ENCODE measurements at regions not wholly inside any gene's neighbourhood (a gene's known extent, or its start where the extent isn't known, plus 50 kb on each side); places are given as distances from the start of the nearest gene placed in this dataset.

DNA sequence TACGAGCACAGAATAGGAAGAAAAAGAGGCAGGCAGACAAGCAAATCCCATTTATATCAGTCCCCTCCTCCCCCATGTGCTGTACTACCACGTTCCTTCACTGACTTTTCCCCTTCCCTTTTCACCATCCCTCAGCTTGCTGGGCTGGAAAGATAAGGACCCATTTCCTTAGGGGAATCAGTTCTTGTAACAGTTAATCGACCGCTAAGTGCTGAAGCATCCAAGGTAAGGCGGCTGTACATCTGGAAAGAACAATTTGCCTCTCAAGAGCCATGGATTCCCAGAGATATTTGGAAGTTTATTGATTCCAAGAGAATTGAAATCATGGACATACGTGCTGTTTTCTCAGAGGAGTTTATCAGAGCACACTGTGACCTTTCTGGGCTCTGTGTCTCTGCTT lies 1688.0 kb downstream of the STIM2 start:
- DNase-seq: no peak

DNA sequence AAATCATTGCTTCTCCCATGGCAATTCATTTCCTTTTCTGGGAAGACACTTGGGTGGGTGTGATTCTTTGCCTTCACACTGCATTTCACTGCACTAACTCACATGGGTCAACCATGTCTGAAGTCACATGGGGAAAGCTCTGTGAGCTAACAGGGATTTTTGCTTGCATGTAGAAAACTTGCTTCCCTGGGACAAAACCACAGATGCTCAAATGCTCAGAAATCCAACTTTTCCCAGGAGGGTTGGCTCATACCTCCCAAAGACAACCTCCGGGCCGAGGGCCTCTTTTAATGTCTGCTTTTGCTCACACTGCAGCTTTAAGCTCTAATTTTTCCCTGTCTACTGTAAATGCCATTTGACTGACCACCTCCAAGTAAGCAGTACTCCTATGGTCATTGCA lies 1695.2 kb downstream of the STIM2 start:
- no peak for DNase-seq

DNA sequence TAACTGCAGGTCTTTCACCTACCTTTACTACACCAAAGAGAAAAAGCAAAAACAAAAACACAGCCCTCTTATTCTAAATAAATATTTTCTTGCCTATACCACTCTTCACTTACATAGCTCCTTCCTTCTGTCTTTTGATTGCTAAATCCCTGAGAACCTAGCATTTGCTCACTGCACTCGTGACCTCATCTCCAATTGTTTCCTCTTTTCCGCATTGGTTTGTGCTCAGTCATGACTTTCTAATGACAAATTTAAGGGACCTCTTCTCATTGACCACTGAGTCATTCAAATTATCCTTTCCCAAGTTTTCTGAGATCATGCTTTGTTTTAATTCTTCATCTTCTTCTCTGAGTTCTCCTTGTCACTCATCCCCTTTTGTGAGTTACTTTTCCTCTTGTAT lies 1697.1 kb downstream of the STIM2 start:
- DNase-seq: peak; percentile 2

DNA sequence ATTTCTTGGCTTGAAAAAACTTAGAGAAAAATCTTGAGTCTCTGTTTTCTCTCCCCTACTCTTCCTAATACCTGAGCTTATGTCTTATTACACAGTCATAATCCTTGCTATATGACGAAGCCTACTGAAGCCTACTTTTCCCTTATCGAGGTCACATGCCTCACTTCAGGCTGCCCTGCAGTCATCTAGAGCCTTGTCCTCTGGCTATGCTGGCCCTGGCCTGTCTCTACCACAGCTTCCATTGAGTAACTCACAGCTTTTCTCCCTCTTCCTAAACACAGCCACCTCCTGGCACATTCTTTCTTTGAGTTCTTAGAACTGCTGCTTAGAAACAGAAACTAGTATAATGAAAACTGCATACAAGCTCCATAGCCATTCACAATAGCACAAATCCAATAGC lies 1698.3 kb downstream of the STIM2 start:
- DNase-seq: no peak

DNA sequence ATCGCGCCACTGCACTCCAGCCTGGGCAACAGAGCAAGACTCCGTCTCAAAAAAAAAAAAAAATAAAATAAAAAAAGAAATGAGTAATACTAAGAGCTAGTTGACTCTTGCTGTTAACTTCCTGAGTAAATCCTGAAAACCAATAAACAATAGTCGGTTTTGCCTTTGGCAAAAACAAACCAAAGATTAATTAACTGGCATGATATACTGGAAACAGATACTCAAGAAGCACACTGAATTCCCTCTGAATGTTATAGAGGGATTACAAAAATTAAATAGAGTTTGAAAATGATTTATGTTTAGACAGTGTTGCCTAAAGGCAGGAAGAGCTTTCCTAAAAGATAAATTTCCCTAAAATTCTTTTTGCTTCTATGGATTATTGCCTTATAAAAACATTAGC lies 1702.3 kb downstream of the STIM2 start:
- DNase-seq: no peak

DNA sequence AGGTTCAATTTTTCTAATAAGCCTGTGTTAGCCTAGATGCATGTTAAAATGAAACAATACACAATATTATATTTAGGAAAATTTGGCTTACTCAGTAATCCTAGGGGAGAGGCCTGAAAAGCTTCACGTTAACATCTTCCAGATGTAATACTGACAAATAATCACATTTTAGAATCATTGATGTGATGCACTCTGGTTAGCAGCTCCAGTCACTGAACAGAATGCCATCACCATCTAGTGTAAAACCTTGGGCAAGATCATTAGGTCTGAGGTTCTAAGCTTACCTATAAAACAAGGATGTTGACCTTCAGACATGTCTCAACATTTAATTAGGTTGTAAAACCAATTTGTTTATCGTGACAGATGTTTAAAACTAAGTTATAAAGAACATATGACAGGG lies 1704.8 kb downstream of the STIM2 start:
- no peak for DNase-seq

DNA sequence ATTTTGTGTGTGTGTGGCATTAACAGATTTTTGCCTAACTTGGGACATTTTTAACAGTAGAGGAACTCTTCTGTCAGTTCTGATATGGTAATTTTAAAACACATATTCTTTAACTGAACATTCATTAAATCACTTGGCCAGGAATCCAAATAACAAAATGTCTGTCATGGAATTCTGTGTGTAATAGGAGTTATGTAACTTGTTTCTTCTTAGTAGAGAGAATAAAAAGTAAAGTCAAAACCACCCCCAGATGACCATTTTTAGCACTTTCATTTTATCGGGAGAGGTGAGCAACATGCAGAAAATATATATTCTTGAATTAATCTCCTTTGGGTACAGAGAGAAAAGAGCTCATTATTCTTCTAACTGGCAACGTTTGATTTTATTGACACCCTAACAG lies 1740.3 kb downstream of the STIM2 start:
- DNase-seq: no peak

DNA sequence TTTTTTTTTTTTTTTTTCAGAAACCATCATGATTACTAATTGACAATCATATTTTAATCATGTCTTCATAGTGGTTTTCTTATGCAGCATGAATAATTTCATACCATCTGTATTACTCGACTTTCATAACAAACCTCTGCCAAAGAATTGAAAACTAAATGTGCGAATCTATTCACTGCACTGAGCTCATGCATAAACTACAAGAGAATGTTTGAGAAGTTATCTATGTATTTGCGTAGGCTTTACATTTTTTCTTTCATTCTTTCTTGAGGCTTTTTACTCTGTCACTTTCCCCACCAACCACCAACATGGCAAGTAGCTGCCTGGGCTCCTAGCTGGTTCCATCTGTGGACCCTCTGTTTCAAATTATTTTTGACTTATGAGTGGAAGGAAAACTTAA lies 1761.0 kb downstream of the STIM2 start:
- no peak for DNase-seq

DNA sequence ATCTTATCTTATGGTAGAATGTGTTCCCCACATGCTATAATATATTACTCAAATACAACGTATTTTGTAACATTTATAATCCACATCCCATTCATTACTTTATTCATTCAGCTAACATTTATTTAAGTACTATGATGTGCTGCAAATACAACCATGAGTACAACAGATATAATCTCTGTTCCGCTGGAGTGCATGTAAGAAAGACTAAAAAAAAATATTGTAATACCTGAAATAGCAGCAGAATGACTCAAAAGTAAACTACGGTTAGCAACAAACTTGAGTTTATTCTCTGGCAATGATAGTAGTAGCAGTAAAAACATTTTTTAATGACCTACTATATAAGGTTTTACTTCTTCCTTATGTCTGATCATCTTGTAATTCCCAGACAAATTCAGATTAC lies 1776.3 kb downstream of the STIM2 start:
- DNase-seq: no peak

DNA sequence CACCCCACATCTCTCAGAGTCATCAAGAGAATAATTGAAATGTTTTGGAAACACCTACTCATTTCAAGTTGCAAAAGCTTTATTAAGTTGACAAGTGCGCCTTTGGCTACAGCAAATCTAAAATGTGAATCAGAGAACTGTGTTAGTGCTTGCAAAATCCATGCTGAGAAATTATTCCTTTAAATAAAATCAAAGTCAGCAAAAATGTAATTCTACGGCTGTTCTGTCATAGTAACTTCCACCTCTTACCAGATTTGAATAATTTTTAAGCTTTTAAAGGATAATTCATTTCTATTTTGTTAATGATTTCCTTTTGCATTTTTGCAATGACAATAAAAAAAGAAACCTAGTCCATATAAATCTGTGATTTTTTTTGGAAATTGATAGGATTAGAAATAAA lies 1779.1 kb downstream of the STIM2 start:
- DNase-seq: no peak

DNA sequence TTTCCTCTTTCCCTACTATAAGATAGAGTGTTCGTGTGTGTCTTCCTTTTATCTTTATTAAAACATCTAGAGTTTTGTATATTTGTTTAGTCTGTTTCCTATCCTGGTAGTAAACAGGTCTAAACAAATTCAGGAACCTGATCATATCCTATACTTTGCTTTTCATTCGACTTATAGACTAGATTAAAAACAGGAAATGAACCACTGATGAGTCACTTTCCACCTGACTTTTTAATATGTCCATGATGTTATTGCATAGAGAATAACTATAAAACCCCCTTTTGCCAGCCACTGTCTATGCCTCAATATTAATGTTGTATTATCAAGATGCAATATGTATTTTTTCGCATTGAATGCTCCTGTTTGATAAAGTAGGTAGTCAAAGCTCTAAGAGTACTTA lies 1794.0 kb downstream of the STIM2 start:
- DNase-seq: no peak

DNA sequence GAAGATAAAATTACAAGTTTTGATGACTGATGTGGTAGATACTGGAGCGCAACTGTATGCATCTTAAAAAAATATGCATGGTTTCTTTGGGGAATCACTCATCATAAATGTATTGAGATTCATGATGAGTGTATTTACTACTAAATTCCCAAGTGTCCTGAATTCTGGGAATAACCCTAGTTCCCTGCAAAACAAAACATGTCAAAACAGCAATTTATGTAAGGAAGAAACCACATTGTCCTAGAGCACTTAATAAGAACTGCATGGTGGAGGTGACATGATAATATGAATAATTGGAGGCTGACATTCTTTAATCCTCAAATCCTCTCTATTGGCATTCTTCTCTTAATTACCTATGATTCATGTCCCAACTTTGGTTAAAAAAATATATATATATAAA lies 1804.7 kb downstream of the STIM2 start:
- DNase-seq: no peak

DNA sequence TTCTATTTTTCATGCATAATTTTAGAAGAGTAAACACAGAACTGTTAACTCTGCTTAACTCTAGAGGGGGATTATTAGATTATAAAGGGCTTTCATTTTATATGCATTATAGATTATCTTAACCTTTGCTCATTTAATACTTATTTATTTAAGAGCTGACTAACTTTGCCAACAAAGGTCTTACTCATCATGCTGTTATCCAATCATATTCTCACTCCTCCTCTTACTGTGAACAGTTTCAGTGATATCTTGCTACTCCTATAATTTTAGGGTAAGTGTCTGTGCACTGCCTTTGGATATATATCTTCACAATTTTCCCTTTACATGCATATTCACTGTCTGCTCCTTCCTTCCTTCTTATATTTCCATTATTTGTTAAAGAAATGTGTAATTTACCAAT lies 1814.9 kb downstream of the STIM2 start:
- DNase-seq: no peak

DNA sequence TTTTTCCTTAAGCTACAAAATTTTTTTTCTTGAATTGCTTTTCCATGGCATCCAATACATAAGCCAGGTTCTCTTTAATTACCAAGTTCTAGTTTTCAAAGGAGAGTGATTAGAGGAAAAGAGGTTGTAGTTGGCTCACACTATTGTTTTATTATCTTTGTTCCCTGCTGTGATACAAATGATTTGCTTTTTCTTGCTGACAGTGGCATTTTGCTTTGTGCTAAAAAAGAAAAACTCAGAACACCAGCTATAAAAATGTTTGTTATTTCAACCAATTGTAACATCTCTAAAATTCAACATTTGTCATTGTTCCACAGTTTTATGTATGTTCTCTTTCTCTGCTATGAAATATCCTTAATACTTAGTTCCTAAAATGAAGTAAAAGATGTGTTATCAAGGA lies 1817.2 kb downstream of the STIM2 start:
- no peak for DNase-seq

DNA sequence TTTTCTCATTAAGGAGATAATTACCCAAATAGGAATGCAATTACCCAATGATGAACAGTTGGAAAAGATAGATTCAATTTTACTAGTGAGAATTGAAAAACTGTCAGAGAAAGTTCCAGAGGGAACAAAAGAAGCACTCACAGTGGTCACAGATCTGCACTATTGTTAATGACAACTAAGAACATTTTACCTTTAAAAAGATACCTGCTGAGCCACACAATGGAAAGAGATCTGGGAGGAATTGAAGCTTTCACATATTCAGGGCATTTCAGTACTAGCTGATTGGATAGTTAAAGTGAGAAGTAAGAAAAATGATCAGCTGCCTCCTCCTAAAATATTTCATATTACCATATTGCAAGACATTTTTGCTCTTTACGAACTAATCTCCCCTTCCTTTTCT lies 1822.2 kb downstream of the STIM2 start:
- DNase-seq: no peak

DNA sequence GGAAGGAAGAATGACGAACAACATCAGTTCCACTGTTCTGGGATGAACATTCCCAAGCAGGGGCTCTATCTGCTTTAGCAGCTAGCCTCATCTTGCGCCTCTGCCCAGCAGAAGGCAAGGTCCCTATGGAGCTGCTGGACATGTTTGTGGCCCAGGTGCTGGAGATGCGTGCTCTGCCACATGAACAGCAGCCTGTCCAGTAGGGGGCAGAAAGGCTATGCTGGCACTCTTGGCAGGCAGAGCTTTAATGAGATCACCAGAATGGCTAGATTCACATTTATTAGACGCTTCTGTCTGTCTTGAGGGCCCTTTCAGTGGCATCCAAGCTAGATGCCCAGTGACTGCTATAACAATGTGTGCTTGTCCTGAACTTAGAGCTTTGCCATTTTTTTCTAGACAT lies 1826.0 kb downstream of the STIM2 start:
- DNase-seq: no peak

DNA sequence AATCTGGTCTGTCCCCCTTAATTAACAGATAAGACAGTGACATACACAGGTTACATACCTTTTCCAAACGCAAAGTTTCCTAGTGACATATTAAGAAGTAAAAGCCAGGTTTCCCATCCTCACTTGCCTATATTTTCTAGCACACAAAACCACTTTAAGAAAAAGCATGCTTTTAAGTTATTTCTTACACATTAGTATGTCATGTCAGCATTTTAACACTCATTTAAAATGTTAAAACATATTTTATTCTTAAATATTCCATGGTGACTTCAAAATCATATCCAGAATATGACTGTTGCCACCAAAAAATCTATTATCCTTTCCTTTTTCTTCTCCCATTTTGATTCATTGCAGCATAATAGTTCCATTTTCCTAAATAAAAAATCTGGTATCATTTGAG lies 1830.2 kb downstream of the STIM2 start:
- DNase-seq: no peak

DNA sequence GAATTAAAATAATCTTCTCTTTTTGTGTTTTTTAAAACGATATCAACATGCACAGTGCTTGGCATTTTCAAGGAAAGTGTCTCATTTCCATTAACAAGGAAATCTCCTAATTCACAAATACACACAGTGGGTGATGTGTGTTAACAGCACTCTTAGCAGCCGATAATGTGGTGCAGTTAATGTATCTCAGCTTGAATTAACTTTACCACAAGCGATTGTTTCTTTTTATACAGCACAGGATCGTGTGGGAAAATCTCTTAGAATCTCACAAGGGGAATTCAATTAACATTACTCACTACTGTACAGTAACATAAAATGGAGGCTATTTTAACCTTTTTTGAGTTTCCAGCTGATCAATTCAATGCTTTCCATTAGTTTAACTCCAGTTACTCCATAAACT lies 1841.9 kb downstream of the STIM2 start:
- DNase-seq: no peak

DNA sequence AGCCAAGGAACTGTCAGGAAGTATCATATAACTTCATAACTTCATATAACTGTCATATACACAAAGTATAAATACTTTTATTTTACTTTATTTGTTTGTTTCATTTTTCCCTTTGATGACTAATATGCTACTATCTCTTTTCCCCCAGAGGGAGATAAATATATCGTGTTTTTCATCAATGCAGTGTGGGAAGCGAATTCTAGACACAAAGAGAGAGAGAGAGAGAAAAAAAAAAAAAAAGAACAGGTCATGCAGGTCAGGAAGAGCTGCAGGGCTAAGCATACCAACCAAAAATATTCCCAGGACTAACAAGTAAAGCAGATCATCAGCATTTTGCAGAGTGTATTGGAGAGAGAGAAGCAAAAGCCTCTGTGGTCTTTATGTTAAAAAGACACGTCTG lies 1849.2 kb downstream of the STIM2 start:
- no peak for DNase-seq

DNA sequence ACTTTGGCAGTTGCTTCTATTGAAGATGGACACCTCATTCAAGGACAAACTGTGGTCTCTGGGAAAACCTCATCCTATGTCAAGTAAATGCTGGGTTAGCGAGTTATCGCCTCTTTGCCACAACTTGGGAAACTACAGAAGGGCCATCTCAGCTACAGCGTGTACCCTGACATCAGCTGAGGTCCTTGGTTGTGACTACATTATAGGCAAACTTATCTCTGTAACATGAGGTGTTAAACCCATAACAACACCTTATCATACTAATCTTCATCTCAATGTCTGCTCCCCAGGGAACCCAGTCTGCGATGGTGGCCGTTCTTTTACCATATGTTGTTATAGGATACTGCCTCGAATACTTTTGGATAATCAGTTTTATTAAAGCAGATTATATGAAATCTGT lies 1862.7 kb downstream of the STIM2 start:
- no peak for DNase-seq

DNA sequence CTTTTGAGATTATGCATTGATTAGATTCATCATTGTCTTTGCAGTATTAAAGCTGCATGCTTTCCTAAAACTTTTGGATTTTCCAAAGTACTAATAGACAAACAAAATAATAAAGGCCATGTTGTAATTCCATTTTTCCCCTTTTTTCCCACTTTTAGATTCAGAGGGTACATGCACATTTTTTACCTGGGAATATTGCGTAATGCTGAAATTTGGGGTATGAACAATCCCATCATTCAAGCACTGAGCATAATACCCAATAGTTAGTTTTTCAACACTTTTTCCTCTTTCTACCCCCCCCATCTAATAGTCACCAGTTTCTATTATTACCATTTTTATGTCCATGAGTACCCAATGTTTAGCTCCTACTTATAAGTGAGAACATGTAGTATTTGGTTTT lies 1863.6 kb downstream of the STIM2 start:
- DNase-seq: no peak

DNA sequence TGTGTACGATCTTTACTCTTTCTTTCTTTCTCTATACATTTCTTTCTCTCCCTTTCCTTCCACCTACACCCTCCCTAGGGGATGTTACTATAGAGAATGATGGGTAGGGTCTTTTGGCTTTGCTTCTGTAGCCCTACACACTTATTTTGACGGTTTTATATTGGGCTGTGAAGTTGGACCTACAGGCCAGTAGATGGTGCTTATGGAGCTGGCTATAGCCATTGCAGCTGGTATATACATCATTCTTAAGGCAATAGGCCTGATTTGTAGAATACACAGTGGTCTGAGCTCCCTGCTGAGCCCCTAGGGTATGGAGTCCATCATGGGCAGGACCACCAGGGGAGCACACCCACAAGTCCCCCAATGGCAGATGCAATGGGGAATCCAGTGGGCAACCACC lies 1869.7 kb downstream of the STIM2 start:
- no peak for DNase-seq

DNA sequence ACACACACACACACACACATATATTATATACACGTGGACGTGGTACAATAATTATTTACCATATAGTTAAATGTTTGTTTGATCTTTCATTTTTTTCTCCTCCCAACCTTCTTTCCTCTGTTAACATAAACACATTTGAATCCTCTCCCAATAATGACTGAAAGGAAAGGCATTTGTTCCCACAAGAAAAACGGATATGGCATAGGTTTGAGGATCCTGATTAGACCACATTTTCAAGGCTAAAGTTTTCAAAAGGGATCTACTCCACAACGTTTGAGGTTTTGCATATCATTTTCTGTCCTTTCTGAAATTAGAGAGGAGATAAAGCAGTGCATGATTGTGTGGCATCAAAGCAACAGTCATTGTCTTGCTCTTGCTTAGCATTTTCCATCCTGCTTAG lies 1883.4 kb downstream of the STIM2 start:
- no peak for DNase-seq

DNA sequence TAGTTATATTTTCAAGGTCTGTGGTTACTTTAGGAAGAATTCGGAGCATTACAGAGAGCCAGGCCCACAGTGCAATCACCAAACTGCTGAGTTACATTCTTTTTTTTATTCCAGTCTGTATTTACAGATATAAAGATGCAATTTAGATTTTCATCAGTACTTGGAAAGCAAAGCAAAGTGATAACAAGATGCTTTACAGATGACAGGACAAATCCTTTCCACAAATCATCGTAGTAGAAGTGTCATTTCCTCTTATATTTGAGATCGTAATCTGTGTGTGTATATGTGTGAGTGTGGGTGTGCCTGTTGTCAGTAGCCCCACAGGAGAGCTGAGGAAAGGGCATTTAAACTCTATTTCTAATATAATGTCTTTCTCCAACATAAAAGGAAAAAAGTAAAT lies 1893.7 kb downstream of the STIM2 start:
- DNase-seq: no peak

DNA sequence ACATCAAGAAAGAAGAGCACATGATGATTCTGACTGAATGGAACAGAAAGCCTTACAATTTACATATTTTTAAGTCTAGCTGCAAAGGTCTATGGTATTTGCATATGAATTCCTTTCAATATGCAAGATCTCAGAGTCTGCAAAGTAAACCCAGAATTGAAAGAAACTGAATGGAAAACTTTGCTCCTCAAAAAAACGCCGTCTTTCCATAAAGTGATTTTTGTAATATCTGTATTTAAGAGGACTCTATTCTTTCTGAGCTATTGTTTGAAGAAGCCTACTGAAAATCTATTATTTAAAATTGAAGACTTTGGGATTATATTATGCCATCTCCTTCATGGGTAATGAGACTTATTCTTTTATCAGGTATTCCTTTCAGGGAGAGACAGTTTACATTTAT lies 1894.4 kb downstream of the STIM2 start:
- no peak for DNase-seq

DNA sequence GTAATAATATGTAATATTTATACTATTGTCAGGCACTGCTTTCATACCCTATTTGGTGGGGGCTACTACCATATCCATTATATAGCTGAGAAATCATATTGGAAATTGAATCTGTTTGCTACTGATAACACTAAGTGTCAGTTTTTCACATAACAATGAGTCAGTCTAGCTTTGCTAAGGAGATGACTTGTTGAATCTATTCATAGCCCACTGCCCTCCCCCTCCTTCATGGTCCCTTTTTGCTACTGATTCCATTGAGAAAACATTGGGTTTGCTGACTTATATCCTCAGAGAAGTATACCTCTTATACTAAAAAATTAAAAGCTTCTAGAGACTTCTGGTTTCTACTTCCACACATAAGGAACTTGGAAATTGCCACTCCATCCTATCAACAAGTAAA lies 1898.4 kb downstream of the STIM2 start:
- DNase-seq: no peak

DNA sequence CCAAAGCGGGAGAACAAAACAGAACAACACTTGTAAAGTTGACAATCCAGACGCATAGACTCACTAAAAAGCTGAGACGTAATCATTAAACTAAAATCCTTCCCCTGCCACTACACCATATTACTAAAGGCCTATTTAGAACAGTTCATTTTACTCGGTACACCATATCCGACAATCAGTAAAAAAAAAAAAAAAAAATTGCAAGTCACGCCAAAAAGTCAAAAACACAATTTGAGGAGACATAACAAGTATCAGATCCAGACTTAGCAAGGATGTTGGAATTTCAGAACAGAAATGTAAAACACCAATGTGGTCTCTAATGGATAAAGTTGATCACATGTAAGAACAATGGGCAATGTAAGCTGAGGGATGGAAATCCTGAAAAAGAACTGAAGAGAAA lies 1899.4 kb downstream of the STIM2 start:
- DNase-seq: no peak

Measured in amniotic stem cell (primary cell).